Cardiac fibroblast (primary cell): ENCODE measurements at regions not wholly inside any gene's neighbourhood (a gene's known extent, or its start where the extent isn't known, plus 50 kb on each side); places are given as distances from the start of the nearest gene placed in this dataset.

Experiments
- DNase-seq, 2 donors: peaks; one replicate each; pipeline versions ENCODE4 v3.0.0 to v3.0.0-alpha.2; 2010; ENCODE audit warnings: low read depth in 2 of 2
- H3K4me3 ChIP-seq, 2 donors: replicated peaks in 1 of 2; 1 replicate in 1 of 2; 2 replicates in 1 of 2; pipeline ENCODE4 v1.5.1; 2011; ENCODE audit warnings: low read depth in 2 of 2, low read length in 2 of 2, mild to moderate bottlenecking in 2 of 2, moderate library complexity in 1 of 2
- CTCF ChIP-seq: IDR thresholded peaks from one replicate; pipeline ENCODE4 v1.5.1; 2011; ENCODE audit warnings: low read depth, mild to moderate bottlenecking, low read length, inconsistent platforms

- no peak for DNase-seq
- no peak overlapping the region for H3K4me3 ChIP-seq
- no peak for TF ChIP-seq CTCF
These were observed 312.4 kb upstream of the RORA start for GRCh38 chr15:61541516-61541915.

- no peak for DNase-seq
- no peak for TF ChIP-seq CTCF
- no peak overlapping the region for H3K4me3 ChIP-seq
These were observed 308.2 kb upstream of the RORA start for GRCh38 chr15:61537337-61537736.

- TF ChIP-seq CTCF = no peak
- no peak for DNase-seq
These were observed 305.9 kb upstream of the RORA start for GRCh38 chr15:61534986-61535385.

GRCh38 chr15:61530769-61531168 is 301.7 kb upstream of the RORA start:
- no peak for DNase-seq
- no peak overlapping the region for H3K4me3 ChIP-seq
- no peak for TF ChIP-seq CTCF

More at GRCh38 chr15:61534986-61535385, 305.9 kb upstream of the RORA start:
- no peak overlapping the region for H3K4me3 ChIP-seq

GRCh38 chr15:61528581-61528910 is 299.4 kb upstream of the RORA start:
- DNase-seq = peak in 1 of 2 donors; percentile 27
- TF ChIP-seq CTCF = no peak
- H3K4me3 ChIP-seq = no peak overlapping the region

- H3K4me3 ChIP-seq = no peak overlapping the region
- no peak for DNase-seq
- TF ChIP-seq CTCF = no peak
These were observed 298.9 kb upstream of the RORA start for GRCh38 chr15:61527836-61528580.

GRCh38 chr15:61524545-61524944 is 295.4 kb upstream of the RORA start:
- no peak for DNase-seq
- no peak for TF ChIP-seq CTCF
- no peak overlapping the region for H3K4me3 ChIP-seq
